22Rv1 (cell line): ENCODE measurements at regions not wholly inside any gene's neighbourhood (a gene's known extent, or its start where the extent isn't known, plus 50 kb on each side); places are given as distances from the start of the nearest gene placed in this dataset.

Experiments
- ZFX ChIP-seq: fragments of 450-650 bp; IDR thresholded peaks from 2 replicates; pipeline ENCODE4 v1.6.1; 2017; ENCODE audit warnings: antibody characterized with exemption, borderline replicate concordance
- TF ChIP-seq, protein P1 (sequence below): fragments of 450-650 bp; IDR thresholded peaks from 2 replicates; pipeline ENCODE4 v1.5.1; 2017; ENCODE audit warnings: mild to moderate bottlenecking

DNA sequence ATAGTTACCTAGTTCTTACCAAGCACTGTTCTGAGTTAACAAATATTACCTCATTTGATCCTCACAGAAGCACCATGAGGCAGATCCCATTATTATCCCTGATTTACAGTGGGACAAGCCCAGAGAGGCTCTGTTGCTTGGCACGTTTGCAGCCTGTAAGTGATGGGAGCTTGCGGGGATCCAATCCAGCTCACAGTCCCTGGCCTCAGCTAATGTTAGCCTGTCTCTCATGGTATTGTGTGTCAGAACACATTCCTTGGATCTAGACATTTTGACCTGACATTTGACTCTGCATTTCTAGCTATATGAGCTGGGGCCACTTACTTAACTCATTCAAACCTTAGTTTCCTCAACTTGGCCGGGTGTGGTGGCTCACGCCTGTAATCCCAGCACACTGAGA, 246.9 kb upstream of the LRTM1 start:
- TF ChIP-seq, protein P1, sequence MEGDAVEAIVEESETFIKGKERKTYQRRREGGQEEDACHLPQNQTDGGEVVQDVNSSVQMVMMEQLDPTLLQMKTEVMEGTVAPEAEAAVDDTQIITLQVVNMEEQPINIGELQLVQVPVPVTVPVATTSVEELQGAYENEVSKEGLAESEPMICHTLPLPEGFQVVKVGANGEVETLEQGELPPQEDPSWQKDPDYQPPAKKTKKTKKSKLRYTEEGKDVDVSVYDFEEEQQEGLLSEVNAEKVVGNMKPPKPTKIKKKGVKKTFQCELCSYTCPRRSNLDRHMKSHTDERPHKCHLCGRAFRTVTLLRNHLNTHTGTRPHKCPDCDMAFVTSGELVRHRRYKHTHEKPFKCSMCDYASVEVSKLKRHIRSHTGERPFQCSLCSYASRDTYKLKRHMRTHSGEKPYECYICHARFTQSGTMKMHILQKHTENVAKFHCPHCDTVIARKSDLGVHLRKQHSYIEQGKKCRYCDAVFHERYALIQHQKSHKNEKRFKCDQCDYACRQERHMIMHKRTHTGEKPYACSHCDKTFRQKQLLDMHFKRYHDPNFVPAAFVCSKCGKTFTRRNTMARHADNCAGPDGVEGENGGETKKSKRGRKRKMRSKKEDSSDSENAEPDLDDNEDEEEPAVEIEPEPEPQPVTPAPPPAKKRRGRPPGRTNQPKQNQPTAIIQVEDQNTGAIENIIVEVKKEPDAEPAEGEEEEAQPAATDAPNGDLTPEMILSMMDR = no peak
- no peak for TF ChIP-seq ZFX
